Kidney (tissue), 13 donors: ENCODE measurements at regions not wholly inside any gene's neighbourhood (a gene's known extent, or its start where the extent isn't known, plus 50 kb on each side); places are given as distances from the start of the nearest gene placed in this dataset.

Source experiments
- DNase-seq, 5 donors: peaks; one replicate each; pipeline ENCODE4 v3.0.0-alpha.2; 2013 to 2020
- FAIRE-seq: peaks from 2 replicates; lab custom pipeline; 2012; peaks lifted over from hg19 to GRCh38; lab: Jason Lieb, UNC
- H3K27ac ChIP-seq, 2 donors: one replicate each; pipeline ENCODE4 v1.7.0; 2013; ENCODE audit warnings: low read depth in 2 of 2, low read length in 2 of 2, inconsistent platforms in 1 of 2
- H3K27me3 ChIP-seq: one replicate; pipeline ENCODE4 v1.7.1; 2013; ENCODE audit warnings: low read length, inconsistent platforms; ENCODE audit not compliant: control insufficient read depth, insufficient read depth
- H3K36me3 ChIP-seq, 3 donors: one replicate each; pipeline versions ENCODE4 v1.7.0 to v1.7.1; 2013; ENCODE audit warnings: low read length in 3 of 3, control low read depth in 1 of 3, inconsistent platforms in 1 of 3; ENCODE audit not compliant: insufficient read depth in 3 of 3, control insufficient read depth in 2 of 3
- H3K4me1 ChIP-seq, 3 donors: one replicate each; pipeline versions ENCODE4 v1.7.0 to v1.7.1; 2013; ENCODE audit warnings: low read length in 3 of 3, inconsistent platforms in 1 of 3, low read depth in 1 of 3; ENCODE audit not compliant: control insufficient read depth in 2 of 3, insufficient read depth in 2 of 3
- H3K4me3 ChIP-seq, 3 donors: one replicate each; pipeline versions ENCODE4 v1.7.0 to v1.8.1; 2013; ENCODE audit warnings: low read length in 3 of 3, control low read depth in 1 of 3, inconsistent platforms in 1 of 3
- H3K9ac ChIP-seq, 3 donors: one replicate each; pipeline versions ENCODE4 v1.7.0 to v1.7.1; 2013; ENCODE audit warnings: low read length in 3 of 3, control low read depth in 1 of 3, inconsistent platforms in 1 of 3
- H3K9me3 ChIP-seq, 3 donors: one replicate each; pipeline versions ENCODE4 v1.7.0 to v1.7.1; 2013; ENCODE audit warnings: low read length in 3 of 3, control low read depth in 1 of 3, inconsistent platforms in 1 of 3; ENCODE audit not compliant: control insufficient read depth in 2 of 3, insufficient read depth in 1 of 3
- CTCF ChIP-seq: IDR thresholded peaks from 3 replicates; pipeline ENCODE4 v1.5.1; 2012; ENCODE audit warnings: mild to moderate bottlenecking, moderate library complexity, borderline replicate concordance; ENCODE audit not compliant: insufficient read depth; ENCODE audit errors: extremely low read depth
- intact Hi-C: fragments of 100-400 bp; cut with DNase I; formaldehyde crosslinking; loops from one replicate; pipeline ENCODE4 v1.11.1; 2022
- donor health status: control.
- donor health status: control.
- donor health status: control.
- donor health status: control.
- donor health status: control.
- donor health status: DM: yes; HTN: yes; CAD: no.
- donor health status: Normal renal cell carcinoma (clear cell type).

DNA sequence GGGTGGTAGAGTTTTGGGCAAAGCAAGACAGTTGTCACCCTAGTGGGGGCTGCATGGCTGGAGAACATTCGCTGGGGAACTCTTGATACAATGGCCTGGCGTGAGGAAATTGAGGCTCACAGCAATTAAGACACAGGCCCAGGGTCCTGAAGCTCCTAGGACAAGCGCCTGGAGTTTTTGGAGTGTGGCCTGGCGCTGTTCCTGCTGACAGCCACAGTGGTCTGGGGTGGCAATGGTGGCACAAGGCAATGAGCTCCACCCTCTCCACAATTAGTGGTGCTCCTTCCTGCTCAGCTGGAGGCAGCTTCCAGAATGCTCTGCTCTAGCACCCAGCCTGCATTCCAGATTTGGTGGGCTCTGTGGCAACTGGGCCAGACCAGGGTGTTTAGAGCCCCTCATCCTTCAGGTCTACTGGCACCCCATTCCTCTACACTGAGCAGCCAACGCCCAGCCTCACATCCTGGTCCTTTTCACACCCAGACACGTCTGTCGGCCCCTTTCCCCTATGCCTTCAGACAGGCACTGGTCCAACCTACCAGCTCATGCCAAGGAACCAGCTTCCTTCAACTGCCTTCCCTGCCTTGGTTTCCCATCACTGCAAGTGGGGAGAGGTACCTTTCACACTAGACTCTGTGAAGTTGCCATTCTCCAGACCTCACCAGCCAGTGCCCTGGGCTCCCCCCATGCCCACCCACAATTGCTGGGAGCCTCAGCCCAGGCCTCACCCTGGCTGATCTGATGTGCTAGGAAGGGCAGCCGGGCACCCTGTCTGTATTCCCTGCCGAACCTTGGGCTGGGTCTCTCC is 138.1 kb upstream of the COL5A1 start:
- H3K9me3 ChIP-seq, result no peaks in the 10 kb centered on the region
- FAIRE-seq (no peak), DNase-seq (peak in 2 of 5 donors; percentile 20 to 59)
- TF ChIP-seq CTCF, result no peak
- no peaks in the 10 kb centered on the region for H3K36me3 ChIP-seq
- H3K27me3 ChIP-seq, result peaks cover 3% of the 10 kb centered on the region
- H3K27ac ChIP-seq, result no peak overlapping the region
- no peaks in the 10 kb centered on the region for H3K4me1 ChIP-seq
- no peak overlapping the region for H3K4me3 ChIP-seq
- intact Hi-C loops, result no loop called here
- H3K9ac ChIP-seq, result no peak overlapping the region

DNA sequence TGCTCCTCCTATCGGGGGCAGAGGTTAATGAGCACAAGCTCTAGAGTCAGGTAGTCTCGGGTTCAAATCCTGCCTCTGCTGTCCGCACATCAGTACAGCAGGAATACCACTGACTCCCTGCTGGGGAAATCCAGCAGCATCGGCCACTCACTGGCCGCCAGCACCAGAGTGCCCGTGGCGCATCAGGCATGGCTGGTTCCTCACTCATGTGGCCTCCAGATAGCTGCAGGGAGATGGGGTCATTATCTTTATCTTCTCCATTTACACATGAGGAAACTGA is 137.6 kb upstream of the COL5A1 start:
- intact Hi-C loops, result no loop called here
- Histone ChIP-seq H3K27me3 (peaks cover 3% of the 10 kb centered on the region), H3K9ac (no peak overlapping the region), H3K36me3 (no peaks in the 10 kb centered on the region), H3K4me3 (no peak overlapping the region), H3K9me3 (no peaks in the 10 kb centered on the region), H3K4me1 (no peaks in the 10 kb centered on the region), H3K27ac (no peak overlapping the region)
- TF ChIP-seq CTCF, result no peak
- FAIRE-seq (no peak), DNase-seq (no peak)

DNA sequence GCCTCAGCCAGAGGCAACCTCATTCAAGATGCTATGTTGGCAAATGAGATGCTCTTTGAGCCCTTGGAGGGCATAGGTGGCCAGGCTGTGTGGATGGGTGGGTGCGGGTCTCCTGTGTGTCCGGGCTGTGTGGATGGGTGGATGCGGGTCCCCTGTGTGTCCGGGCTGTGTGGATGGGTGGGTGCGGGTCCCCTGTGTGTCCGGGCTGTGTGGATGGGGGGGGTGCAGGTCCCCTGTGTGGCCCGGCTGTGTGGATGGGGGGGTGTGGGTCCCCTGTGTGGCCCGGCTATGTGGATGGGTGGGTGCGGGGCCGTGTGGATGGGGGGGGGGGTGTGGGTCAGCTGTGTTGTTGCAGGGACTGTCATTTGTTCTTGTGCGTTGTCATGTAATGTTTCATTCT is 136.6 kb upstream of the COL5A1 start:
- Histone ChIP-seq H3K4me3 (no peak overlapping the region), H3K9me3 (no peaks in the 10 kb centered on the region), H3K27me3 (peaks cover 3% of the 10 kb centered on the region), H3K27ac (no peak overlapping the region), H3K4me1 (no peaks in the 10 kb centered on the region), H3K36me3 (no peaks in the 10 kb centered on the region), H3K9ac (no peak overlapping the region)
- FAIRE-seq, result no peak
- intact Hi-C loops, result no loop called here
- DNase-seq, result peak in 1 of 5 donors; percentile 54
- no peak for TF ChIP-seq CTCF

GRCh38 chr9:134509281-134509680 is 132.3 kb upstream of the COL5A1 start:
- H3K36me3 ChIP-seq, result no peaks in the 10 kb centered on the region
- H3K9me3 ChIP-seq, result no peaks in the 10 kb centered on the region
- H3K27me3 ChIP-seq, result no peaks in the 10 kb centered on the region
- intact Hi-C loops, result no loop called here
- TF ChIP-seq CTCF, result no peak
- no peak overlapping the region for H3K4me3 ChIP-seq
- no peak overlapping the region for H3K9ac ChIP-seq
- H3K4me1 ChIP-seq, result no peaks in the 10 kb centered on the region
- H3K27ac ChIP-seq, result no peak overlapping the region
- FAIRE-seq (no peak), DNase-seq (no peak)
